ENCODE measurements at regions not wholly inside any gene's neighbourhood (a gene's known extent, or its start where the extent isn't known, plus 50 kb on each side); places are given as distances from the start of the nearest gene placed in this dataset.

DNA sequence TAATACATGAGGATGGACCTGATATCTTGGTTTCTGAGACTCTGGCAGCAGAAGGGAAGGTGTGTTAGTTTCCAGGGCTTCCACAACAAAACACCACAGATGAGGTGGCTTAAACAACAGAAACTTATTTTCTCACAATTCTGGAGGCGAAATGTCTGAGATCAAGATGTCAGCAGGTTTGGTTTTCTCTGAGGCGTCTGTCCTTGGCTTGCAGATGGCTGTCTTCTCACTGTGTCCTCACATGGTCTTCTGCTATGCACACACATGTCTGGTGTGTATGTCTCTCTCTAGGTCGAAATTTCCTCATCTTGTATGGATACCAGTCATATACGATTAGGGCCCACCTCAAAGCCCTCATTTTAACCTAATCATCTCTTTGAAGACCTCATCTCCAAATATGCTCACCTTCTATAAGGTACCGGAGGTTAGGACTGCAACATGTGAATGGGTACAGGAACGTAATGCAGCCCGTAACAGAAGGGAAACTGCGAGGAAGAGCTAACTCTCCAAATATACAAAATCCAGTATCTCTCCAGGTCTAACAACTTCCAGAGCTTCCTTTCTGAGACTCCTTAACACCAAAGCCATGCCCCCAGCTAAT, 139.8 kb upstream of the SMARCA2 start:
- no peaks in the 10 kb centered on the region for H3K36me3 ChIP-seq (ENCODE audit: control insufficient read depth, insufficient read depth, low read length)
- no peaks in the 10 kb centered on the region for H3K9me3 ChIP-seq (ENCODE audit: control insufficient read depth, insufficient read depth, low read length)
- H3K27me3 ChIP-seq (ENCODE audit: control insufficient read depth, insufficient read depth, low read length), result no peaks in the 10 kb centered on the region
- H3K4me3 ChIP-seq (ENCODE audit: low read depth, low read length), result no peak overlapping the region
- H3K4me1 ChIP-seq (ENCODE audit: control insufficient read depth, insufficient read depth, low read length), result peaks cover 5% of the 10 kb centered on the region
- H3K9ac ChIP-seq (ENCODE audit: low read depth, low read length), result no peak overlapping the region

DNA sequence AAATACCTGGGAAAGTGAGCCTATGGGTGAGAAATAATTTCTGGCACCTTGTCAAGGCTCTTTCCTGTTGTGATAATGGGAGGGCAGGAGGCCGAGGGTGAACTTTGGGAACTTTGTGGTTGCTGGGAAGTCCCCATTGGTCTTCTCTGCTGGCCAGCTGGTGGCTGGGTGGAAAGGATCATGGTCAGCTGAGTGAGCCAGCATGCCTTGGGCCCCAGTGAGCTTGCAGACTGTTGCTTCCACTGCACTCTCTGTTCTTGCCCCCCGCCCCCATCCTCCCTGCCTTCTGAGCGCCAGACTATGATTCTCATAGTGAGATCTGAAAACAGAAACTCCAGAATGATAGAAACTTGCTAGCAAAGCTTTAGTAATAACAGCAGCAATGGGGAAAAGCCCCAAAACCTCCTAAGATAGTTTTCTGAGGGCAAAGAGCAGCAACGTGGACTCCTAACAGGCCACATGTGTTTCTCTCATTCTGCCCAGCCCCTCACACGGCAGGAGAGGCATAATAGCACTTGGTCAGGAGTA, 139.2 kb upstream of the SMARCA2 start:
- H3K36me3 ChIP-seq (ENCODE audit: control insufficient read depth, insufficient read depth, low read length), result no peaks in the 10 kb centered on the region
- H3K4me1 ChIP-seq (ENCODE audit: control insufficient read depth, insufficient read depth, low read length), result peaks cover 5% of the 10 kb centered on the region
- H3K27me3 ChIP-seq (ENCODE audit: control insufficient read depth, insufficient read depth, low read length), result no peaks in the 10 kb centered on the region
- H3K4me3 ChIP-seq (ENCODE audit: low read depth, low read length), result no peak overlapping the region
- H3K9ac ChIP-seq (ENCODE audit: low read depth, low read length), result no peak overlapping the region
- no peaks in the 10 kb centered on the region for H3K9me3 ChIP-seq (ENCODE audit: control insufficient read depth, insufficient read depth, low read length)

DNA sequence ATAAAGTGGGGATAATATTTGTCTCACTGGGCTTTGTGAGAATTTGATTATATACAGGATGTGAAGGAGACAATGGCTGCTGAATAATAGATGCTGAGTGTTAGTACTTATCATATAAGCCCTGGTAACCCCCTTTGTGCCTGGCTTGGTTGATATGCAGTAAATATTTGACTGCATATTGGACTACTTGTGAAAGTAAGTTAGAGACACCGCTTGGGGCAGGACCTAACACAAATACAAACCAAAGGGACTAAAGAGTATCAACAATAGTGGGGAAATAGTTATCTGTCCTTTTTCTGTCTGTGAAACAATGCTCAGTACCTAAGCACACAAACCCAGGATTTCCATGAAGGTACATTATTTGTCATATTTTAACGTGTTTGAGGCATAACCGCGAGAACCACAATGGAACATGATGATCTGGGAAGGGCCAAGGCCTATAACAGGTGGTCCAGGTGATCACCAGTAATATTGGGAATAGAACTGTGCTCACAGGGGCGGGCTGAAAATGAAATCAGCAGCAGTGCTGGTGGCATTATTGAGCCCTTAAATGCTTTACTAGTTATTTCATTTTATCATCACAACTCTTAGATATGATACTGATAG, 138.2 kb upstream of the SMARCA2 start:
- Histone ChIP-seq H3K9me3 (ENCODE audit: control insufficient read depth, insufficient read depth, low read length) (no peaks in the 10 kb centered on the region), H3K4me1 (ENCODE audit: control insufficient read depth, insufficient read depth, low read length) (peaks cover 1% of the 10 kb centered on the region), H3K36me3 (ENCODE audit: control insufficient read depth, insufficient read depth, low read length) (no peaks in the 10 kb centered on the region), H3K9ac (ENCODE audit: low read depth, low read length) (no peak overlapping the region), H3K27me3 (ENCODE audit: control insufficient read depth, insufficient read depth, low read length) (no peaks in the 10 kb centered on the region), H3K4me3 (ENCODE audit: low read depth, low read length) (no peak overlapping the region)

- no peak overlapping the region for H3K4me3 ChIP-seq (ENCODE audit: low read depth, low read length)
- no peaks in the 10 kb centered on the region for H3K27me3 ChIP-seq (ENCODE audit: control insufficient read depth, insufficient read depth, low read length)
- no peak overlapping the region for H3K9ac ChIP-seq (ENCODE audit: low read depth, low read length)
- H3K4me1 ChIP-seq (ENCODE audit: control insufficient read depth, insufficient read depth, low read length), result no peaks in the 10 kb centered on the region
- no peaks in the 10 kb centered on the region for H3K9me3 ChIP-seq (ENCODE audit: control insufficient read depth, insufficient read depth, low read length)
- no peaks in the 10 kb centered on the region for H3K36me3 ChIP-seq (ENCODE audit: control insufficient read depth, insufficient read depth, low read length)
These were observed 137.2 kb upstream of the SMARCA2 start for GRCh38 chr9:1877951-1878350.

GRCh38 chr9:1878811-1879210, 136.3 kb upstream of the SMARCA2 start:
- no peaks in the 10 kb centered on the region for H3K9me3 ChIP-seq (ENCODE audit: control insufficient read depth, insufficient read depth, low read length)
- H3K4me3 ChIP-seq (ENCODE audit: low read depth, low read length), result no peak overlapping the region
- no peaks in the 10 kb centered on the region for H3K4me1 ChIP-seq (ENCODE audit: control insufficient read depth, insufficient read depth, low read length)
- H3K27me3 ChIP-seq (ENCODE audit: control insufficient read depth, insufficient read depth, low read length), result no peaks in the 10 kb centered on the region
- H3K36me3 ChIP-seq (ENCODE audit: control insufficient read depth, insufficient read depth, low read length), result no peaks in the 10 kb centered on the region
- no peak overlapping the region for H3K9ac ChIP-seq (ENCODE audit: low read depth, low read length)

GRCh38 chr9:1879501-1879900, 135.6 kb upstream of the SMARCA2 start:
- Histone ChIP-seq H3K4me3 (ENCODE audit: low read depth, low read length) (no peak overlapping the region), H3K27me3 (ENCODE audit: control insufficient read depth, insufficient read depth, low read length) (no peaks in the 10 kb centered on the region), H3K4me1 (ENCODE audit: control insufficient read depth, insufficient read depth, low read length) (no peaks in the 10 kb centered on the region), H3K36me3 (ENCODE audit: control insufficient read depth, insufficient read depth, low read length) (no peaks in the 10 kb centered on the region), H3K9ac (ENCODE audit: low read depth, low read length) (no peak overlapping the region), H3K9me3 (ENCODE audit: control insufficient read depth, insufficient read depth, low read length) (no peaks in the 10 kb centered on the region)

DNA sequence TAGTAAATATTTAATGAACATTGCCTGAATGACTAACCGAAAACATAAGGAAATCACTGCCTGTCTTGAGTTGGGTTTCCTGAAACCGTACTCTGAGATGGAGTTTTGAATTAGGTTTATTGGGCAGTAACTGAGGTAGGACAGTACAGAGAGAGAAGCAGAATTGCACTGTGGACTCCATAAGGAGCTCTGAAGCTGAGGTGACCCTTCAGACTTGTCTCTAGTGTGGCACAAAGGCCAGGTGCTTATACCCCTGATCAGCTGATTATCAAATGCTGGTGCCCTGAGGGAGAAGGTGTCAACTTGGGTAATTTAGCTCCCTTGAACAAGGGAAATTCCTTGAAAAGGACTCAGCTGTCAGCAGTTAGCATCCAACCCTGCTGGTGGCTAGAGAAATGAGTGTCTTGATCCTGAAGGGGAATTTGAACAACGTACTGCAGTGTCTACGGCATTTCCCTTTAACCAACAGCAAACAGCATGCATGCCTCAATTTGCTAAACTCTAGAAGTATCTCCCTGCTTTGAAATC, 135.0 kb upstream of the SMARCA2 start:
- Histone ChIP-seq H3K4me3 (ENCODE audit: low read depth, low read length) (no peak overlapping the region), H3K36me3 (ENCODE audit: control insufficient read depth, insufficient read depth, low read length) (no peaks in the 10 kb centered on the region), H3K27me3 (ENCODE audit: control insufficient read depth, insufficient read depth, low read length) (no peaks in the 10 kb centered on the region), H3K9me3 (ENCODE audit: control insufficient read depth, insufficient read depth, low read length) (no peaks in the 10 kb centered on the region), H3K9ac (ENCODE audit: low read depth, low read length) (no peak overlapping the region), H3K4me1 (ENCODE audit: control insufficient read depth, insufficient read depth, low read length) (no peaks in the 10 kb centered on the region)

DNA sequence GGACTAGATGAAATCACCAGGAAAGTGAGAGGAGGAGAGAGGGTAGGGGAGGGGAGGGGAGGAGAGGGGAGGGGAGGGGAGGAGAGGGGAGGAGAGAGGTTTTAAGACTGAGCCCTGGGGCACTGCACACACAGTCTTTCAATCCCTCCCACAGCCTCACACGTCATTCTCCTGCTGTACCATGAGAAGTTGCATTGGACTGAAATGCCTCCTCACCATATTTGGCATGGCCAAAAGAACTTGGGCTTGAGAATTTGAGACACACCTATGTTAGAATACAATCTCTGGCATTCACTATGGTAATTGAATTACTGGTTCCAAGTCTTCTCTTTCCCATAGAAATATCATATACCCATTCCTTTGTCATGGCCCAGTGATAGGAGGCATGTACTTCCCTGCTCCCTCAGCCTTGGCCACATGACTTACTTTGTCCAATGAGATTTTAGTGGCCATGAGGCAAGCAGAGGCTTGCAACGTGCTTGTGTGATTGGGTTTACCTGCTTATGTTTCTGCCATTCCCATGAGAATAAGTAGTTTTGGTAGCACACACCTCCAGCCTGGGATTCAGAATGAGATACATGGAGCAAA, 133.3 kb upstream of the SMARCA2 start:
- Histone ChIP-seq H3K4me3 (ENCODE audit: low read depth, low read length) (no peak overlapping the region), H3K36me3 (ENCODE audit: control insufficient read depth, insufficient read depth, low read length) (no peaks in the 10 kb centered on the region), H3K9ac (ENCODE audit: low read depth, low read length) (no peak overlapping the region), H3K9me3 (ENCODE audit: control insufficient read depth, insufficient read depth, low read length) (no peaks in the 10 kb centered on the region), H3K4me1 (ENCODE audit: control insufficient read depth, insufficient read depth, low read length) (no peaks in the 10 kb centered on the region), H3K27me3 (ENCODE audit: control insufficient read depth, insufficient read depth, low read length) (no peaks in the 10 kb centered on the region)

DNA sequence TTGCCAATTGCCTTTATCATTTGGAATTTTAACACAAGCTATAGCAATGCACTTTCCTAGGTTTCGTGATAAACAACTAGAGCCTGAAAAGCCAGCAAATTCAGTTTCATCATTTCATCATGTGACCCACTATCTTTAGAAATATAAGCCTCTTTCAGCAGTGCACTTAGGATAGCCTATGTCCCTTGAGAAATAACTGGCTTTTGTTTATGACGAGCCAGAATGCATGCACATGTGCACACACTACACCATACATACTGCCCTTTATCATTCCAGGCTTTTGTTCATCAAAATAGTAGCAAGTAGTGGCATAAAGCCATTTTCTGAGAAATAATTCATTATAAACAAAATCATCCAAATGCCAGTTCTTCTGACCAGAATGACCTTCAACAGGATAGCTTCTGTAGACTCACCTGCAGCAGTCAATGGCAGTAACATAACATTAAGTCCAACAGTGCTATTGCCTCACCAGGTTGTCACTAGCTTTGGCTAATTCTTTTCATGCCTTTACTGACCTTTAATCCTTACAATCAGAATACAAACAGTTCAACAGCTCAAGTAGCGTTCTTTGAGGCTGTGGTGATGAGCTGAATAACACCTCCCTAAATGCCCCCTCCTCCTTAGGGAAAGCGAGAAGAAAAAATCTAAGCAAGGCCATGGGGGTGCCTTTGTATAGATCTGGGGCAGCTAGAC, 132.3 kb upstream of the SMARCA2 start:
- Histone ChIP-seq H3K4me3 (ENCODE audit: low read depth, low read length) (no peak overlapping the region), H3K4me1 (ENCODE audit: control insufficient read depth, insufficient read depth, low read length) (no peaks in the 10 kb centered on the region), H3K9me3 (ENCODE audit: control insufficient read depth, insufficient read depth, low read length) (no peaks in the 10 kb centered on the region), H3K27me3 (ENCODE audit: control insufficient read depth, insufficient read depth, low read length) (no peaks in the 10 kb centered on the region), H3K9ac (ENCODE audit: low read depth, low read length) (no peak overlapping the region), H3K36me3 (ENCODE audit: control insufficient read depth, insufficient read depth, low read length) (no peaks in the 10 kb centered on the region)

- Histone ChIP-seq H3K36me3 (ENCODE audit: control insufficient read depth, insufficient read depth, low read length) (no peaks in the 10 kb centered on the region), H3K4me1 (ENCODE audit: control insufficient read depth, insufficient read depth, low read length) (no peaks in the 10 kb centered on the region), H3K4me3 (ENCODE audit: low read depth, low read length) (no peak overlapping the region), H3K27me3 (ENCODE audit: control insufficient read depth, insufficient read depth, low read length) (no peaks in the 10 kb centered on the region), H3K9me3 (ENCODE audit: control insufficient read depth, insufficient read depth, low read length) (no peaks in the 10 kb centered on the region), H3K9ac (ENCODE audit: low read depth, low read length) (no peak overlapping the region)
These were observed 124.9 kb upstream of the SMARCA2 start for GRCh38 chr9:1890201-1890600.

DNA sequence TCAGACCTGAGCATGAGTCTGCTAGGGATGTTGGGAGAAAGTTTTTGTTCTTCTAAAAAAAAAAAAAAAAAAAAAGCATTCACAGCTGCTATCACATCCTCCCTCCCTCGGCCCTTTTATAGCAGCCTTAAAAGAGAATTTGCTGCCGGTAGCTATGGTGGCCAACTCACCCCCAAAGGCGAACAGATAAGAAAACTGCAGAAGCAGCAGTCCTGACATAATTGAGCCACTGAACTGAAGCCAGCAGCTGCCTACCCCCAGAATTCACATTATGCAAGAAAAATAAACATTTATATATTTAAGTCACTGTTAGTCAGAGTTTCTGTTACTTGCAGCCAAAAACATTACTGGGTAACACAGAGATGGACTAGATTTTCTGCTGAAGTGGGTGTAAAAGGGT, 124.3 kb upstream of the SMARCA2 start:
- Histone ChIP-seq H3K9ac (ENCODE audit: low read depth, low read length) (no peak overlapping the region), H3K4me3 (ENCODE audit: low read depth, low read length) (no peak overlapping the region), H3K27me3 (ENCODE audit: control insufficient read depth, insufficient read depth, low read length) (no peaks in the 10 kb centered on the region), H3K9me3 (ENCODE audit: control insufficient read depth, insufficient read depth, low read length) (no peaks in the 10 kb centered on the region), H3K36me3 (ENCODE audit: control insufficient read depth, insufficient read depth, low read length) (no peaks in the 10 kb centered on the region), H3K4me1 (ENCODE audit: control insufficient read depth, insufficient read depth, low read length) (no peaks in the 10 kb centered on the region)
